CD4-positive, alpha-beta T cell treated with Interleukin-15 for 1 hour (primary cell): ENCODE measurements at regions not wholly inside any gene's neighbourhood (a gene's known extent, or its start where the extent isn't known, plus 50 kb on each side); places are given as distances from the start of the nearest gene placed in this dataset.
"Not testable (repeated sequence)": the region's sequence is repeated elsewhere in the genome, so short reads cannot be mapped to it uniquely, and the experiment has no call there.

Source experiments
- DNase-seq: peaks from one replicate; pipeline ENCODE4 v3.0.0-alpha.2; 2020

GRCh38 chr5:99706160-99706559, 777.4 kb upstream of the CHD1 start:
- DNase-seq = no peak

GRCh38 chr5:99702565-99702964, 773.8 kb upstream of the CHD1 start:
- no peak for DNase-seq

DNA sequence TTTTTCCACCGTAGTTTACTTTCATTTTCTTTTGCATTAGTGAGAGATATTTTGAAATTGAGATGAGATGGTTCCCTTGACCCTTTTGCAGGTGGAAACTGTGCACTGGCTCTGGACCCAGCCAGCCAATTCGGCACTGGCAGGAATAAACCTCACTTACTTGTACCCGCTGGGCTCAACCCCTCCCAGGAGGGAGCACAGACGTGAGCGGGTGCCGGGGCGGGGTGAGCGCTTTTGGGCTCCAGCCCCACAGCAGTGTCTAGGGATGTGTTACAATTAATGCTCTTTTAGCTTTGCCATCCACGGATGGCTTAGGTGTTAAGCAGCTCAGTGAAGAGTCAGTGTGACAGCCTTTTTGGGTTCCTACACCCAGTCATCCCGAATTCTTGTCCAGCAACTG, 766.1 kb upstream of the CHD1 start:
- DNase-seq = no peak

DNA sequence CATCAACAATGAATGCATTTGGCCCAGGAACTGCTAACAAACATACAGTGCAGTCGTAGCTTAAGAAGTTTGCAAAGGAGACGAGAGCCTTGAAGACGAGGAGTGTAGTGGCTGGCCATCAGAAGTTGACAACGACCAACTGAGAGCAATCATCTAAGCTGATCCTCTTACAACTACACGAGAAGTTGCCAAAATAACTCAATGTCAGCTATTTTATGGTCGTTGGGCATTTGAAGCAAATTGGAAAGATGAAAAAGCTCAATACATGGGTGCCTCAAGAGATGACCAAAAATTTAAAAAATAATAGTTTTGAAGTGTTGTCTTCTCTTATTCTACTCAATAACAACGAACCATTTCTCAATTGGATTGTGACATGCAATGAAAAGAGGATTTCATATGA, 757.7 kb upstream of the CHD1 start:
- DNase-seq = no peak

DNA sequence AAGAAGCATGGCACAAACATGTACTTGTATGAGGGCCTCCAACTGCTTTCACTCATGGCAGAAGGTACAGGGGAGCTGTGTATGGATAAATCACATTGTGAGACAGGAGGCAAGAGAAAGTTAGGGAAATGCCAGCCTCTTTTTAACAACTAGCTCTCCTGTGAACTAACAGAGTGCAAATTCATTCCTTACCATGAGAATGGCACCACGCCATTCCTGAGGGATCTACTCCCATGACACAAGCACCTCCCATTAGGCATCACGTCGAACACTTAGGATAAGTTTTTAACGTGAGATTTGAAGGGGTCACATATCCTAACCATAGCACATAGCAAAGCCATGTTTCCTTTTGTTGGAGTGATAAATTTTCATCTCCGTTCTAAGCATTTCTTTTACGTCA, 747.2 kb upstream of the CHD1 start:
- no peak for DNase-seq

GRCh38 chr5:99674101-99674500, 745.3 kb upstream of the CHD1 start:
- no peak for DNase-seq

DNA sequence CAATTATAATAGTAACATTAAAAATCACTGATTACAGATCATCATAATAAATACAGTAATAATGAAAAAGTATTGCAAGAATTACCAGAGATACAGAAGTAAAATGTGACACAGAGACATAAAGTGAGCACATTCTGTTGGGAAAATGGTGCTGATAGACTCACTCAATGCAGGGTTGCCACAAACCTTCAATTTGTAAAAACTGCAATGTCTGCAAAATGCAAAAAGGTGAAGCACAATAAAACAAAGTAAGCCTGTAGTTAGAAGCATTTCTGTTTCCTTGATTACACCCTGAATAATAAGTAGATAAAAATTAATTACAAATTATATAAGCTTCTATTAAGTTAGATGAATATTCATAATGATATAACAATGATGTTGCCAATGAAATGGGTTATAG, 736.2 kb upstream of the CHD1 start:
- no peak for DNase-seq

- no peak for DNase-seq
Observed at GRCh38 chr5:99651298-99651697, 722.5 kb upstream of the CHD1 start.

- no peak for DNase-seq
Observed at GRCh38 chr5:99646011-99646647, 717.3 kb upstream of the CHD1 start.

GRCh38 chr5:99644822-99645221, 716.0 kb upstream of the CHD1 start:
- DNase-seq = no peak

GRCh38 chr5:99640646-99641045, 711.8 kb upstream of the CHD1 start:
- DNase-seq = no peak

DNA sequence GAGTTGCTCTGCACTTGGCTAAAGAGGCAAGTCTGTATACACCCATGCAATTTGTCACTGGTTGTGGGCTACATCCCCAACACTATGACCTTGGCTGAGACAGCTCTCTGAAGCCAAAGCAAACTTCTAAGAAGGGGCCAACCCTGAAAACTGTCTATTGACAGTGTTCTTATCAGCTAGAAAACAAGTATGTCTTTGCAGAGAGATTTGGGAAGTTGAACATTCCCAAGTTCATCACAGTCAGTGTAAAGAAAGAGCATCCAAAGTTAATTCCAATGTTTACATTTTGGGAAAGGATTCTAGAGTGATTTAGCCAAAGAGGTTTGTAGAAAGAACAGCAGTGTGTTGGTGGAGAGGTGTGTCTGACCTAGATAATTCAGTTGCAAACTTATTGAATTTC, 711.1 kb upstream of the CHD1 start:
- DNase-seq = no peak

DNA sequence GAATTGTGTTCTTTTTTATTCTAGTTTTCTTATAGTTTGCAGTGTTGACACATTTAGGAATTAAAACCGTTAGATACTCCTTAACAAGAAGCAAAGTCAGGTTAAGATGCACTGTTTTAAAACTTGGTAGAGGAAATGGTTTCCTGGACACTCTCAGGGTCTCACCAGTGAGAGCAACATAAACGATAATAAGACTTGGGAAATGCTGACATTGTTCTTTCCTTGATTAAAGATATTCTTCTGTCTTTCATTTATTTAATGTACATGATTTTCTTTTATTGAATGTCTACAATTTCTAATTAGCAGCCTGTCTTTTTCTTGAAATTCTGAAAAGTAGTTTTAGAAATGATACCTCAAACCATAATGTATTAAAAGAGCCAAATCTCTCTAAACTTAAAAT, 707.9 kb upstream of the CHD1 start:
- DNase-seq = no peak

DNA sequence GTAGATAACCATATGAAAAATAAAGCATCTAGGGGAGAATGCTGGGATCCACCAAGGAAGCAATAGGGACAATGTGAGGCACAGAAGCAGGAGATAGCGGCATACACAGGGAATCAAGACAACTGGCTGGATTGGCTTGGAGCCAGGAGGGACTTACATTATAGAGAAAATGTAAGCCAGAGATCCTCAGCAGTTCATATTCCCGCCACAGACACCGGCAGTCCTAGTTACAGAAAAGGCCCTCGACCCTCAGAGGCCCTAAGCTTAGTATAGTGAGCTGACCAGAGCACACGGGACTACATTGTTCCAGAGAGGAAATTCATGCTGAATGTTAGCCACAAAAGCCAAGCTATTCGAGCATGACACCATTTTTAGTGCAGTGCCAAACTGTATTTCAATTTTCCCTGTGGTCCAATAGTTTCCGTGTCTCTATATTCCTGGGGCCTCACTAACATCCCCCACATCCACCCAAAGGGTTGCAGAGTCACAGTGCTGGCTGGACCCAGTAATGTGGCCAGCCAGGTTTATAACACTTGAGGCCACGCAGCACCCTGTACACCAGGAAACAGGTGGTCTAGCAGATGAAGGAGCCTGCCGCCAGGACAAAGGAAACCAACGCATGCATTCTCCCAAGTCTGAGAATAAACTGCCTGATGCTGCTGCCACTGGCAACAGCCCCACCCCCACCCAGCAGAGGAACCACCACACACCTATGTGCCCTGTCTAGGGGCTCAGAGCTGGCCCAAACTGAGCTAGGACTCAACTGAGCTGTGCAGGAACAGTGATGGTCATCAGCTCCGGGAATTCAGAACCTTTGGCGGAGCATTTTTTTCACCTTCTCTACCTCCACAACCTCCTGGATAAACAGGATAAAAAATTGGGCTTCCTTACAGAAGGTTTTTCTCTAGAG, 693.2 kb upstream of the CHD1 start:
- DNase-seq = no peak

- DNase-seq = no peak
Observed at GRCh38 chr5:99617335-99617734, 688.5 kb upstream of the CHD1 start.

- DNase-seq = no peak
Observed at GRCh38 chr5:99614888-99615287, 686.1 kb upstream of the CHD1 start.

DNA sequence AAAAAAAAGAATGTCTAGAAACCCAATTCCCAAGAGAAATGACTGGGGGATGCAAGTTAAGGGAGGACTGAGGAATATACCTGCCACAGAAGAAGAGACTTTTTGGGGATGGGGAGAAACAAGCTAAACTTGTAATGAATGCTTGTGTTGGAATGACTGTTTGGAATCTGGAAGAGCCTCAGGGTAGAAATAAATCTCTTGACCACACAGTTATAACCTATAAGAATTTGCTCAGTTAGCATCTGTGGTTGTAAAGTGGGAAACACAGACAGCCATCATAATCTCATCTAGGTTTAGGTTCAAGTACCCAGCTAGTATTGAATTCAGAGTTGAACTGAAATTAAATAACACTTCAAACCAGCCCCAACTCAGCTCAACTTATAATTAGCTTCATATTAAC, 678.3 kb upstream of the CHD1 start:
- no peak for DNase-seq

DNA sequence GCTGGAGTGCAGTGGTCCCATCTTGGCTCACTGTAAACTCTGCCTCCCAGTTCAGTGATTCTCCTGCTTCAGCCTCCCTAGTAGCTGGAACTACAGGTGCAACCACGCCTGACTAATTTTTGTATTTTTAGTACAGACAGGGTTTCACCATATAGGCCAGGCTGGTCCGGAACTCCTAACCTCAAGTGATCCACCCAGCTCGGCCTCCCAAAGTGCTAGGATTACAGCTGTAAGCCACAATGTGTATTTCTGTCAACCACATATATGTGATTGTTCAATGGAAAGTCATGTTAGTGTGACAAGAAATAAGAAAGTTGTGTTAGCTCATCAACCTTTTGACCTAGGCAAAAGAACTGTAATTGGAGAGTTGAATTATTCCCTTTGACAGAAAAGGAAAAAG, 677.1 kb upstream of the CHD1 start:
- no peak for DNase-seq

GRCh38 chr5:99600952-99601351, 672.1 kb upstream of the CHD1 start:
- DNase-seq = no peak

DNA sequence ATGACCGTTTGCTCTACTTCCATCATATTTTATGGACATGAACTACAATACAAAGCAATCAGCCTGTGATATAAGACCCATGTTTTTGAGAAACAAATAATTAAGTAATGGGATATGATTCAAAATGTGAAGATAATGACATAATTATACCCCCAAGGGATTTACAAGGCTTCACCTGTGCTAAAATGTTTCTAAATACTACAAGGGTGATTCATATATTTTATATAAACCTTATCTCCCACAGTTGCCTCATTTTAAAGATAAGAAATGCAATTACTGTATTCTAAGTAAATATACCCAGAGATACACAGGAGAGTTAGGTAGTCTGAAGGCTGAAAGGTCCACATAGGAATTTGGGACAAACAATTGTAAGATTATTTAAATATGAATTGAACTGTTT, 662.0 kb upstream of the CHD1 start:
- no peak for DNase-seq

DNA sequence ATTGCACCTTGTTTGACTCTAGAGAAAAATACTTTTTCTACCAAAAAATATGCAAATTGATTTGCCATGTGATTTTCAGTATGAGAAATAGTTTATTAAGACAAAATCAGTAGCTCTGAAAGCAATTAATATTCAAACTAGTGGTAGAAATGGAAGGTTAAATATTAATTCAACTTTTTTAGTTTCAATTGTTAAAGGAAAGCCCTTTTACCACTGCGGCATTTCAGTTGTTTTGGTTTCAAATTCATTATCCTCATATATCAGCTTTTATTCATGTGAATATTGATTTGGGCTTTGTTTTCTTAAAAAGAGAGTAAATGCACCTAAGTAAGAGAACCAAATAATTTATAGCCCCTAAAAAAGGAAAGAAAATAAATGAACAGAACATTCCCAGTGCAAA, 660.6 kb upstream of the CHD1 start:
- no peak for DNase-seq

GRCh38 chr5:99587983-99588382, 659.2 kb upstream of the CHD1 start:
- DNase-seq = no peak

DNA sequence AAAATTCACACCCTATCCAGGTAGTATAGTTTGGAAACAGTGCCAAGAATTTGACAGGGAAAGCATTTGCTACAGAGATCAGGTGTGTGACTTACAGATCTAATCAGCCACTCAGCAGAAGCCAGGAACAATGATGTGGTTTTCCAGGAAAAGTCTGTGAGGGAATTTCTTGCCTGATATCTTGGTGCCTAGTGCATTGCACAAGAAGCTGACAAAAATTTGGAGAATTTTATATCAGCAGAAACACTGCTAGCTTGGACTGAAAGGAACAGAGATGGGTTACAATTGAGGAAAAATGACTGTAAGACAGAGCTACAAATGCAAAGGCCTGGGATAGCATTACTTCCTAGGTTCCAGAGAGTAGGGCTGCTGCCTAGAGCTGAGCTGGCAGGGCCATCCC, 658.1 kb upstream of the CHD1 start:
- no peak for DNase-seq

DNA sequence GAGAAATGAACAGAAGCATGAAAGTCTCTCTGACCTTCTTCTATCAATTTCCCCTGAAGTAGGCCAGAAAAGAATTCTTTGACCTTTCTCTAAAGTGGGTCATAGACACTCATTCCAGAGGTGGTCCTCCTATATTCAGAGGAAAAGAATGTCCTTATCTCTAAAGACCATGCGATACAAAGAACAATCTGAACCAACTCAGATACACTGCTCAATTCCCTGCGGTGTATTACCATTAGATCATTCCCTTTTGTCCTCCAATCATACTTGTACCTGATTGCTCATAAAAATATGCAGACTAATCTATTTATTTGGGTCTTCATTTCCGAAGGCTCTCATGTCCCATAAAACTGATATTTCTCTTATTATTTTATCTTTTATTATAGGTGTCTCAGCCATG, 652.4 kb upstream of the CHD1 start:
- DNase-seq = not testable (repeated sequence)
